Cerebellar nuclear complex (tissue), 1 donor: ENCODE measurements at regions not wholly inside any gene's neighbourhood (a gene's known extent, or its start where the extent isn't known, plus 50 kb on each side); places are given as distances from the start of the nearest gene placed in this dataset.
"Not testable (repeated sequence)": the region's sequence is repeated elsewhere in the genome, so short reads cannot be mapped to it uniquely, and the experiment has no call there.

Experiments used
- DNase-seq, 2 experiments: peaks; one replicate each; lab custom pipeline; 2025; lab: John Stamatoyannopoulos, UW

DNA sequence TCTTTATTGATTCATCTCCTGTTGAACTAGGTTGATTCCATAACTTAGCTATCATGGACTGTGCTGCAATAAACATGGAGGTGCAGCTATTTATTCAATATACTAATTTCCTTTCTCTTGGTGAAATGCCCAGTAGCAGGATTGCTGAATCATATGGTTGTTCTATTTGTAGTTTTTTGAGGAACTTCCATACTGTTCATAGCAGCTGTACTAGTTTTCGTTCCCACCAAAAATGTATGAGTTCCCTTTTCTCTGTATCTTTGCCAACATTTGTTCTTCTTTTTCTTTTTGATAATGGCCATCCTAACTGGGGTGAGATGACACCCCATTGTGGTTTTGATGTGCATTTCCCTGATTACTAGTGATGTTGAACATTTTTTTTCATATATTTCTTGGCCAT, 87.2 kb upstream of the NAV2 start:
- no peak for DNase-seq

DNA sequence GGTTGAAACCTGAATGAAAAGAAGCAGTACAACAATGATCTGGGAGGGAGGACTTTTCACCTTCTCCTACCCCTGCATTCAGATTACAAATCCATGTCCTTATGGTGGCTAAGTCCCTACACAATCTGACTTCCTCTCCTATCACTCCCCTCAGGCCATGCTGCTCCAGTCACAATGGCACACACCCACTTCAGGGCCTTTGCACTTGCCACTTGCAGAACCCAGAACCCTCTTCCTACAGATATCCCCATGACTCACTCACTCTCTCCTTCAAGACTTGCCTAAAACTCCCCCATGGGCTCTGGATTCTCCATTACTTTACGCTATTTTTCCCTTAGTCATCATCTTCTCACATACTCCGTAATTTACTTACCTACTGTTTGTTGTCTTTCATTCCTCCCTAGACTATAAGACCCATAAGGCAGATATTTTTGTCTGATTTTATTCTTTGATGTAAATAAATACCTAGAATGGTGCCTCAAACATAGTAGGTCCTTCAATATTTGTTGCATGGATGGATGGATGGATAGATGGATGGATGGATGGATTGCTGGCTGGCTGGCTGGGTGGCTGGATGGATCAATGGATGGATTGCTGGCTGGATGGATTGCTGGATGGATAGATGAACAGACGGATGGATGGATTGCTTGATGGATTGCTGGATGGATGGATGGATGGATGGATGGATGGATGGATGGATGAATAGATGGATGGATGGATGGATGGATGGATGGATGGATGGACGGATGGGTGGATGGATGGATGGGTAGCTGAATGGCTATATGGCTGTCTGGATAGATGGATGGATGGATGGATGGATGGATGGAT, 94.7 kb upstream of the NAV2 start:
- no peak for DNase-seq

DNA sequence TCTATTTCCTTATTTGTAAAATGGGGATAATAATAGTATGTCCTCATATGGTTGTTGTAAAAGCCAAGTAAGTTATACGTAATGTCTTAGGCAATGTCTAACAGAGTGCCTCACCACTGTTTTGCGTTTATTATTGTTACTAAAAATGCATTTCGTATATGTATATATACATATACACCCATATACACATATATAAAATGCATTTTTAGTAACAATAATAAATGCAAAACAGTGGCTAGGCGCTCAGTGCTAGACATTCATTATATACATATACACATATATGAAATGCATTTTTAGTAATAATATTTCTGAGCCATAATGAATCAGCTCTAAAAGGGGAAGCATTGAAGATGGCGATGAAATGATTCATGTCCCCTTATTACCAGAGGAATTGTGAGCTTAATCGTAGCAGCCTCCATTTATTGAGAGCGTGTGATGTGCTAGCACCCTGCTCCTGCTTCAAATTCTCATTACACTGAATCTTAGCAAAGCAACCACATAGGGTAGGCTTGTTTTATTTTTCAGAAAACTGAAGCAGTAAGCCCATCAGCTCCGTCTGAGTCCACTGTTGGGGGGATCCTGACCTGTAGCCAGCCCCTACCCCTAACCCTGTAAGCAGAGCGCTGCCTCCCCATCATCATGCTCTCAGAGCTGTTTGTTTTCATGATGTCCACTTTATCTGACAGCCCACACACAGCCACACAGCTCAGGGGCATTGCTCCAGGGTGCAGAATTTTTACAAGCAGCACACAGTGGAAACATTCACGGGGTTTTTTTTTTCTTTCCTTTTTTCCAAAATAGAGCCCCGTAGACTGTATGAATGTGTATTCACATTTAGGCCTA, 97.1 kb upstream of the NAV2 start:
- DNase-seq, result no peak

DNA sequence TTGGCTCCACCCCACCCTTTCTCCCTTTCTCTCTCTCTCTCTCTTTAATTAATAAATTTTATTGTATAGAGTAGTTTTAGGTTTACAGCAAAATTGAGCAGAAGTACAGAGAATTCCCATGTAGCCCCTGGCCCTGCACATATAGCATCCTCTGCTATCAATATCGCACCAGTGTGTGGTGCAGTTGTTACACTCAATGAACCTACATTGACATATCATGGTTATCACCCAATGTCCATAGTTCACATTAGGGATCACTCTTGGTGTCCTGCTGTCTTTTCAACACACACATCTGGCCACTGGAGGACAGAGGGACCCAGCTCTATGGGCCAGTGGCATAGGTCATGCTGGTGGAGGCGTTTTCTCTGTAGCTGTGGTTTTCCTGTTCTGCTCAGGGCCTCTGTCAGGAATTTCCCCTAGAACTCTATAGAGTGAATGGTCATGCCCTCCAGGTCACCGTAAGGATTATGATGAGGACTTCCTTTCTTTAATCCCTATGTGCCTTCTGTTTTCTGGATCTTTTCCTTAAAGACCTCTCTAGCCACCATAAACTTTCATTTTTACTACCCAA, 98.2 kb upstream of the NAV2 start:
- no peak for DNase-seq

DNA sequence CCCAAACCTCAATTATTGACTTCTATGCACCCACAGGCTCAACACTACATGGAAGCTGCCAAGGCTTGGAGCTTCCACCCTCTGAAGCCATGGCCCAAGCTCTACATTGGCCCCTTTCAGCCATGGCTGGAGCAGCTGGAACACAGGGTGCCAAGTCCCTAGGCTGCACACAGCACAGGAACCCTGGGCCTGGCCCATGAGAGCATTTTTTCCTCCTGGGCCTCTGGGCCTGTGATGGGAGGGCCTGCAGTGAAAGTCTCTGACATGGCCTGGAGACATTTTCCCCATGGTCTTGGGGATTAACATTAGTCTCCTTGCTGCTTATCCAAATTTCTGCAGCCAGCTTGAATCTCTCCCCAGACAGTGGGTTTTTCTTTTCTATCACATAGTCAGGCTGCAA, 100.6 kb upstream of the NAV2 start:
- not testable (repeated sequence) for DNase-seq

DNA sequence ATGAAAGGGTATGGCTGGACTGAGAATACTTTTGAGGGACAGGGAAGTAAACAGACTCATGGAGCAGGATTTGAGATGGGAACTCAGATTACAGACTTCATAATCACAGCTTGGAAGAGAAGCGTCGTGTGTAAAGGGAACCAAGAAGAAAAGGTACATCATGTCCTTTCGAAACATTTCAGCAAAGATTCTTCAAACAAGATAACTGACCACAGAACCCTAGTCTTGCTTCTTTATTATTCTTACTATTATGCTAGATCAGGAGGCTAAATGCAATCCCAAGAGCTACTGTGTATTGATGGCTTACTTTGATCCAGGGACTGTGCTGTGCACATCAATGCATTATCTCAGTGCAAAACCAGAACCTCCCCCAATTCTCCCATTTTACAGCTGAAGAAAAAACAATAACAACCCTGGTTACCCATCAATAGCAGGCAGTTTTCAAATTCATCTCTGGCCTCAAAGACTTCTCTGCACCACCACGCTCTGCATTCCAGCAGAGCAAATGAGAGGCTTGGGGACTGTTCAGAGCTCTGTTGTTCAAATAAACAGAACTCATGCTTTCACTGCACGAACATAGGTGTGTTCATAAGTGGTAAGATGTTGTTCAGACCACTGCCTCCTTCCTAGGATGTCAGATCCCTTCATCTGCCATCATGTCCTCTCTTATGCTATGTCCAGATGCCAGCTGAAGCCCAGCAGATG, 104.8 kb upstream of the NAV2 start:
- DNase-seq, result no peak

DNA sequence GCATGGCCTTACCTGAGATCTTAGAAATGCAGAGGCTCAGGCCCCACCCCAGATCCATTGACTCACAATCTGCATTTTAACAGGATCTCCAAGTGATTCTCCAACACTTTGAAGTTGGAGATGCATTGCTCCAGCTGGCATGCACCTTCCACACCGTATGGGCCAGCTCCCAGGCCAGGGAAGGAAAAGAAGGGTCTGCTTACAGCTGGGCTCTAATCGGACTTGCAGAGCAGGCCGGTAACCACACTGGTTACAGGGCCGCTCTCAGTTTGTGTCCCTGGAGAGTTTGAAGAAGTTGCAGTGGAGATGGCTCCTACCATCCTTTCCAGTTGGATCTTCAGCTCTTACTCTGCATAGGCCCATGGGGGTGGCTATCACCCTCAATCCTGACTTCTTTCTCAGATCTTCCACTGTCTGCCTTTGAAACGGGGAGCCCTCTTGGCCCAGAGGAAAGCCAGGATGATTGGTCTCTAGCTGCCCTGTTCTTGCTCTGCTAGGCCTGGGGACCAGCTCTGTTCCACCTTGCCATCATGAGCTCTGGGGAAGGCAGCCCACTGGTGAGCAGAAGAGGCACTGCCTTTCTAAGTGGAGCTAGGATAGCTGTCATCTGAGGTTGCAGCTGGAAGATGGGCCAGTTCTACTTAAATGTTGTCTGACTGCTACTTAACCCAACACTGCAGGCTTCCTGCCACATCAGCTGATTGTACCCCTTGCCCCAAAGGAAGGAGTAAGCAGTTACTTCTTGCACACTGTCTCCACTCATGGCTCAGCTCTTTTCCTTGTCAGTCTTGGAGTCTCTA, 105.6 kb upstream of the NAV2 start:
- DNase-seq, result no peak

DNA sequence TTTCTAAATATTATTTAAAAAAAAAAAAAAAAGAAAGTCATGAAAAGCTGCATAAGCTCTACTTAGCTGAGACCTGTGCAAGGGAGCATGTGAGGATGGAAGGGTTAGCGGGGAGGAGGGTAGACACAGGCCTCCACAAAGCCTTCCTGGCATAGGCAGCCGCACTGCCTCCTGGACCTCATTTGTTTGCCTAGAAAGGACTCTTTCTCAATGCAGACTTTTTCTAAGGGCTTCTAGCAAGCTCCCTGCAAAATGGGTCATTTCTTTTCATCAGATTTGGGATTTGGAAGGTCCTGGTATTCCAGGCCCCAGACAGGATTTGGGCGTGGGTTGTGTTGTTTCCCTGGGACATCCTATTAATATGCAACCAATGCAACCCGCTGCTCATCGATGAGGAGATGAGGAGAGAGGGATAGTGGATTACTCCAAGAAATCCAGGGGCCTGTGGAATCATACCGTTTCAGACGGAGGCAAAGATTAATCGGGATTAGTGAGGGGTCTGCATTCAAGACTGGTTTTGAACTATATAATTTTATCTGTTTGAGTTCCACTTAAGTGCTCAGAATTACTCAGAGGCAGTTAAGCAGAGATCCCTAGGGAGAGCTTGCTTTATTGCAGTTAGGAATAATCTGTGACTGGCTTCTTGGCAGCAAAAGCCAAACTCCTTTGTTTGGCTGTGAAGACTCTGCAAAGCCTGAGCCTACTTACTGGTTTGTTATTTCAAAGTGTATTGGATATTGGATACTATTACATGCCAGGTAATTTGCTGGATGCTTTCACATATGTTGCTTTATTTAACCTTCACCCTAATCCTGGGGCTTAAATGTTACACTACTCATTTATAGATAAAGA, 106.9 kb upstream of the NAV2 start:
- DNase-seq, result no peak

DNA sequence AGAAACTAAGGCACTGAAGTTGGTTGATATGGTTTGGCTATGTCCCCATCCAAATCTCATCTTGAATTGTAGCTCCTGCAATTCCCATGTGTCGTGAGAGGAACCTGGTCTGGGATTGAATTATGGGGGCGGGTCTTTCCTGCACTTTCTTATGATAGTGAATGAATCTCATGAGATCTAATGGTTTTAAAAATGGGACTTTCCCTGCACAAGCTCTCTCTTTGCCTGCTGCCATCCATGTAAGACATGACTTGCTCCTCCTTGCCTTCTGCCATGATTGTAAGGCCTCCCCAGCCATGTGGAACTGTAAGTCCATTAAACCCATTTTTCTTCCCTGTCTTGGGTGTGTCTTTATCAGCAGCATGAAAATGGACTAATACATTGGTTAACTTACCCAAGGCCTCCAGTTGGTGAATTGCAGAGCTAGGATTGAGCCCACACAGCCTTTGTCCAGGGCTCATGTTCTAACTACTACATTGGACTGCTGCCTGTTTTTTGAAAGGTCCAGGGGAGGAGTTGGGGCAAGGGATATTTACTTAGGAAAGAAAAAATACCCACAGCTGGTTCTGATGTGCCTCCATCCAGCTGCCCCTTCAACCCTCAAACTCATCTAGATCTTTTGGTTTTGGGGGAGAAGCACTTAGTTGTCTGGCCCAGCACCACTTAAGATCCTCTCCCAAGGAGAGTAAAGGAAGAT, 107.8 kb upstream of the NAV2 start:
- DNase-seq, result no peak

DNA sequence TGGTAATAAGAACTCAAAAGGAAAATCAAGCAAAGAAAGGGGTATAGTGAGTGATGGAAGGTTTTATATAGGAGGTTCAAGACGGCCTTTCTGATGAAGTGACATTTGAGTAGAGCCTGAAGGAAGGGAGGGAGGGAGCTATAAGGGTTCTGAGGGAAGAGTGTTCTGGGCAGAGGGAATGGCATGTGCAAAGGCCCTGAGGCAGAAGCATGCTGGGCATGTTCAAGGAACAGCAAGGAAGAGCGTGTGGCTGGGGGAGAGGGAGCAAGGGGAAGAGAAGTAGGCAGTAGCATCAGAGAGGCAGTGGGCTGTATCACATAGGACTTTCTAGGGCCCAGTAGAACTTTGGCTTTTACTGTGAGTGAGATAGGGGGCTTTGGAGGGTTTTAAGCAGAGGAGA, 108.9 kb upstream of the NAV2 start:
- no peak for DNase-seq

DNA sequence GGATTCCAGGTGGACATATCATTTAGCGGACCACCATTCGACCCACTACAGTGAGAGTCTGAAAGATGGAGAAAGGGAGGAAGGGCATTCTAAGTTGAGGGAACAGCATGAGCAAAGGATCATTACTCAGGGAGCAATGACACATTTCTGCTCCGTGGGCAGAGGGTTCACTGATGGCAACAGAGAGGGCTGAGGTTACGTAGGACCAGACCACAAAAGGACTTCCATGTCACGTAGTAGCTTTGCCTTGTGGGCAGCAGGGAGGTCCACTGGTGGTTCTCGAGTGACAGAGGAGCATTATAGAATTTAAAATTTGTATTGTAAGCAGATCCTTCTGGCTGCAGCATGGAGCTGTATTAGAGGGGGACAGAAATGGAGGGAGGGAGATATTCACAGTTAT, 109.7 kb upstream of the NAV2 start:
- no peak for DNase-seq

DNA sequence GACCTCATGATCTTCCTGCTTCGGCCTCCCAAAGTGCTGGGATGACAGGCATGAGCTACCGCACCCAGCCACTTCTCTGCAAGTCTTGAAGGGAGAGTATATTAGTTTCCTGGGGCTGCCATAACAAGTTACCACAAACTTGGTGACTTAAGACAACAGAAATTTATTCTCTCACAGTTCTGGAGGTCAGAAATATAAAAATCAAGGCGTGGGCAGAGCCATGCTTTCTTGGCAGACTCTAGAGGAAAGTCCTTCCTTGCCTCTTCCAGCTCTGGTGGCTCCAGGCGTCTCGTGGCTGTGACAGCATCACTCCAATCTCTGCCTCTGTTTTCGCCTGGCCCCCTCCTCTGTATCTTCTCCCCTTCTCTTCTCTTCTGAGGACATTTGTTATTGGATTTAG, 110.2 kb upstream of the NAV2 start:
- DNase-seq, result no peak

DNA sequence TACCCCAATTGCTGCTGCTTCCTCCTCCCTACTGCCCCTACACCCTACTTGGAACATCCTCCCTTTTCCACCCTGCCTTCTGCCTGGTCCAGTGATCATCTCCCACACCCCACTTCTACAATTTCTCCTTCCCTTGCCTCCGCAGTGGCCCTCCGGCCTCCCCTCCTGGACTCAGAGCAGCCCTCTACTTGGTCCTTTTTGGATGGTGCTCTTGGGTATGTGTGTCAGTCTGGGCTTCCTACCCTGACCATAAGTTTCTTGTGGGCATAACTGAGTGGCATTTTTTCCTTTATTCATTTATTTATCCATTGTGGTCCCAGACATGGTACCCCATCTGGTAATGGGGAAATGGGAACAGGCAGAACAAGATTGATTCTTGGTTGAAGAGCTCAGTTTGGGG, 111.4 kb upstream of the NAV2 start:
- no peak for DNase-seq

DNA sequence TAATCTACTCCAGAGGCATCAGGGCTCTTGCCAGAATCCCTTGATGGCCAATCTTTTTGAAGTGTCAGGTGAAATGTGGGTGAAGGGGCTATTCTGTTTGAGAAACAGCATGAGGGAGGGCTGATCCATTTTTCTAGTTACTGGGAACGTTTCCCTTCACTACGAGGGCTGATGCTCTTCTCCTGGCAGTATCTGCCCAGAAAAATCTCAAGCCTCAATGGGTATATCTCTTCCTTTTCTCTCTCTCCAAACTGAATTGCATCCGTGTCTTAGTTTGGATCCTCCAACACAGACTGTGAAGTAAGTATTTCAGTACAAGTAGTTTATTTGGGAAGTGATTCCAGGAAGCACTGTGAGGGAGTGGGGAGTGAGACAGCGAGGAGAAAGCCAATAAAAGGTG, 113.0 kb upstream of the NAV2 start:
- no peak for DNase-seq

DNA sequence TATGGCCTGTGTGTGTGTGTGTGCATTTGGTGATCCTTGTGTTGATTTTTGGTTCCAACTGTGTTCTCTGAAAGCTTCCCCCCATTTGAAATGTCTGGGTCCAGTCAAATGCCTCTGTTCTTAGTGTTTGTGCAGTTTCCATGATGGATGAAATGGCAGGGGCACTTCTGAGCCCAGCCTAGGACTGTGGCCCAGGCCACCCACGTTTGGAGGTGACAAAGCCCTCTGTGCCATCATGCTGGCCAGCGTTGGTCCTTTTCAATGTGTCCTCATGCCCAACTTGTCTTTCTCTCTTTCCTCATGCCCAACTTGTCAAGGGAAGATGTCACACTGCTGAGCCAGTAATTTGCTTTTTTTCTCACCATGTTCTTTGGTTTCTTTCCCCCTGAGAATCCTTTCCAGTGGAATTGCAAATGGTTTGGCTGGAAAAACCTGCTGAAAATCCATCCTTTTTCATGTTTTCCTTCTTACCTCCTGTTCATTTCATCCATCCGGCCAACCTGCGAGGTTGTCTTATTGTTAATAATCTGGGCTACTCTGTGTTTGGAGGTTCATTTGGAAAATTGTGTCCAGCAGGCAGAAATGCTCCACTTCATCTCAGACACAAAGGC, 113.7 kb upstream of the NAV2 start:
- no peak for DNase-seq

DNA sequence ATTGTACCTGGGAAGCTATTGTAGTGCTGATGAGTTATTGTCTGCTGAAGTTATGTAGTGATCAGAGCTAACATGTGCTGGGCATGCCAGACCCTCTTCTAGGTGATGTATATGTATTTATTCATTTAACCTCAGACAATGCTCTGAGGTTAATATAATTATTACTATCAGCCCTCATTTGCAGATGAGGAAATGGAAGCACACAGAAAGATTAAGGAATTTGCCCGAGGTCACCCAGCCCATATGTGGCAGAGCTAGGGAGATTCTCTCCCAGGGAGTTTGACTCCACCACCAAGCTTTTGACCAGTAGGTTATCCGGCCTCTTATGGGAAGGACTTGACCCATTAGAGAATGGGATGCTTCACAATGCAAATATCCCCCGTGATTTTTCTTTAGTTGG, 114.2 kb upstream of the NAV2 start:
- no peak for DNase-seq

DNA sequence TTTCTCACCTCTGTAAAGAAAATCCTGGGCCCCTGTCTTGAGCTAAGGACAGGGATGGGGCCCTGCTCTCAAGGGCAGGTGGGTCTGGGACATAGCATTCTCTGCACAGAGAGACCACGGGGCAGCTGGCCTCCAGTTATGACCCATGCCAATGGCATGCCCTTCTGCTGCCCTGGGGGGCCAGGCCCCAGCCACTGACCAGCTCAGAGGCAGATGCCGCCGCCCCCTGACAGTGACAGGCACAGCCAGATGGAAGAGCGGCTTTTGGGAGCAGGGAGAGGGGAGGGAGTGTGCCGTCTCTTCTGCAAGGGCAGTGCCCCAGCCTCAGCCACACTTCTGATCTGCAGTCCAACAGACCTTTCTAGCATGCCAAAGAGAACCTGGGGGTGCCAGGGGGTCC, 114.8 kb upstream of the NAV2 start:
- DNase-seq, result no peak

DNA sequence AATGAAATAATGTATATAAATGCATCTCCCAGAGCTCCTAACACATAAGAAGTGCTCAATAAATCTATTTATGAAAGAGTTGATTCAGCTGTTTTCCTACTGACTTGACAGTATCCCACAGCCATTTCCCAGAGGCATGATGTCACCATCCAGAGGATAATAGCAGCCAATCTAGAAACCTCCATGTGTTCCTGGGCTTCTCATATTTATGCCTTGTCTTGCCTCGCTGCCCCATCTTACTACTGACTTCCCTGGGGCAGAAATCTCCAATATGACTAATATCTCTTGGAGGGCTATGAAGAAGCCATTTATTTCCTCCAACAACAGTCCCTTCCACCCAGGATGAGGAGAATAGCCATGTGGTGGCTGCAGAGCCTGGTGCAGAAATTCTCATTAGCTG, 115.4 kb upstream of the NAV2 start:
- no peak for DNase-seq
